Psoas muscle (tissue), 7 donors: ENCODE measurements at regions not wholly inside any gene's neighbourhood (a gene's known extent, or its start where the extent isn't known, plus 50 kb on each side); places are given as distances from the start of the nearest gene placed in this dataset.
A peak's percentile ranks its signal among the peaks of the same experiment; 100 is the strongest.

Source experiments
- ATAC-seq, 4 donors: fragments of 200-7000 bp; cut with Tn5 transposase; one replicate each; pipeline ENCODE4 v1.9.1; 2020; ENCODE audit warnings: moderate library complexity in 3 of 4, mild to moderate bottlenecking in 2 of 4
- DNase-seq, 2 donors: peaks; one replicate each; pipeline ENCODE4 v3.0.0-alpha.2; 2020
- H3K27ac ChIP-seq: fragments of 200-600 bp; one replicate; pipeline ENCODE4 v1.8.0; 2022
- H3K27me3 ChIP-seq, 3 donors: fragments of 200-600 bp in 1 of 3; one replicate each; pipeline versions ENCODE4 v1.6.1 to v1.8.0; 2013 to 2022; ENCODE audit warnings: low read length in 2 of 3, mild to moderate bottlenecking in 2 of 3, moderate library complexity in 1 of 3; ENCODE audit not compliant: insufficient read depth in 3 of 3
- H3K36me3 ChIP-seq, 2 donors: fragments of 200-600 bp in 1 of 2; one replicate each; pipeline versions ENCODE4 v1.6.1 to v1.8.0; 2013 to 2022; ENCODE audit warnings: low read depth in 1 of 2, mild to moderate bottlenecking in 1 of 2, moderate library complexity in 1 of 2; ENCODE audit not compliant: insufficient read depth in 1 of 2
- H3K4me1 ChIP-seq: fragments of 200-600 bp; one replicate; pipeline ENCODE4 v1.8.0; 2022
- H3K4me3 ChIP-seq: fragments of 200-600 bp; one replicate; pipeline ENCODE4 v1.8.0; 2022; ENCODE audit warnings: mild to moderate bottlenecking
- H3K9me3 ChIP-seq: fragments of 200-600 bp; one replicate; pipeline ENCODE4 v1.8.0; 2022
- WGBS, 3 donors: extraction: QIAGEN DNeasy Blood & Tissue Kit; methylation state at CpG; one replicate each; pipeline versions ENCODE4 v1.1.6 to v1.1.7; 2013; 5-methylcytosine and 5-hydroxymethylcytosine counted together
- intact Hi-C, 2 donors: fragments of 100-400 bp; cut with DNase I; formaldehyde crosslinking; loops; one replicate each; pipeline versions ENCODE4 v1.11.0 to v1.14.2; 2022
- TF ChIP-seq, protein P1 (sequence below): fragments of 200-600 bp; IDR thresholded peaks from one replicate; pipeline ENCODE4 v1.8.0; 2022; ENCODE audit warnings: antibody characterized with exemption
- donor health status: healthy with polysubstance abuse.
- donor health status: DM: no; HTN: no; CAD: no; lungs with moderate emphysema.
- donor health status: Bipolar disorder and iron deficiency.
- donor health status: healthy.
- donor health status: DM: yes; HTN: yes; CAD: no.
- donor health status: DM: no; HTN: no; CAD: no.
- donor health status: DM: yes; HTN: yes; CAD: no.

DNA sequence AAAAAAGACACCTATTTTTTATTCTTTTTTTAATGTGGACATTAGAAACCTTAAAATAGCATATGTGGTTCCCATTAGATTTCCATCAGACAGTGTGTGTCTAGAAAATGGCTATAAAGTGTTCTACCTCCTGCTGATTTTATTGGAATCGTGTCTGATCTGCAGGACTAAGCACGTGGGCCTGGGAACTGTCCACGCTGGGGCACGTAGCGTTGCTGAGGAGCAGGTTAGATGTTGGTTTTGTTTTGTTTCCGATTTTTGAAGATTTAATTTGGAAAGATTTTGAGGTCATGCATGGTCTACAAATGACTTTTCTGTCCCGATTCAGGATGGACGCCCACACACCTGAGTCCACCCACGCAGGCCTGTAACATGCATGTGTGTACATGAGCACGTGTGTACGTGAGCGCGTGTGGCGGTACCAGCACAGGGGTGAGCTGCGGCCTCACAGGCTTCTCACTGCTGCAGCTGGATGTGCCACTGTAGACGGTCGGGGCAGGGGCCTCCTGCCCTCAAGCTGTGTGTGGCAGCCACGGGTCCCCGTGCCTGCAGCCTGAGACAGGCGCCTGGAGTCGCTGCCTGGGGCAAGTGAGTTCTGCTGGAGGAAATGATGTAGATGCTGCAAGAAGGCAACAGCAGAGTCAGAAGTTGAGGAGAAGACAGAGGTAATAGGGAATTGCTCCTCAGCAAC lies 99.7 kb upstream of the CTDP1 start:
- Histone ChIP-seq H3K36me3 (no peaks in the 10 kb centered on the region), H3K27ac (no peak overlapping the region), H3K4me1 (peaks cover 13% of the 10 kb centered on the region), H3K27me3 (no peaks in the 10 kb centered on the region), H3K4me3 (no peak overlapping the region), H3K9me3 (no peaks in the 10 kb centered on the region)
- intact Hi-C loops, result no loop called here
- DNase-seq, result peak in 1 of 2 donors; percentile 42
- no peak for ATAC-seq
- TF ChIP-seq, protein P1, sequence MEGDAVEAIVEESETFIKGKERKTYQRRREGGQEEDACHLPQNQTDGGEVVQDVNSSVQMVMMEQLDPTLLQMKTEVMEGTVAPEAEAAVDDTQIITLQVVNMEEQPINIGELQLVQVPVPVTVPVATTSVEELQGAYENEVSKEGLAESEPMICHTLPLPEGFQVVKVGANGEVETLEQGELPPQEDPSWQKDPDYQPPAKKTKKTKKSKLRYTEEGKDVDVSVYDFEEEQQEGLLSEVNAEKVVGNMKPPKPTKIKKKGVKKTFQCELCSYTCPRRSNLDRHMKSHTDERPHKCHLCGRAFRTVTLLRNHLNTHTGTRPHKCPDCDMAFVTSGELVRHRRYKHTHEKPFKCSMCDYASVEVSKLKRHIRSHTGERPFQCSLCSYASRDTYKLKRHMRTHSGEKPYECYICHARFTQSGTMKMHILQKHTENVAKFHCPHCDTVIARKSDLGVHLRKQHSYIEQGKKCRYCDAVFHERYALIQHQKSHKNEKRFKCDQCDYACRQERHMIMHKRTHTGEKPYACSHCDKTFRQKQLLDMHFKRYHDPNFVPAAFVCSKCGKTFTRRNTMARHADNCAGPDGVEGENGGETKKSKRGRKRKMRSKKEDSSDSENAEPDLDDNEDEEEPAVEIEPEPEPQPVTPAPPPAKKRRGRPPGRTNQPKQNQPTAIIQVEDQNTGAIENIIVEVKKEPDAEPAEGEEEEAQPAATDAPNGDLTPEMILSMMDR, result no peak
- WGBS, 3 donors, result 93 to 95% (median 94%) methylated on average over 21 of the region's 21 CpGs

DNA sequence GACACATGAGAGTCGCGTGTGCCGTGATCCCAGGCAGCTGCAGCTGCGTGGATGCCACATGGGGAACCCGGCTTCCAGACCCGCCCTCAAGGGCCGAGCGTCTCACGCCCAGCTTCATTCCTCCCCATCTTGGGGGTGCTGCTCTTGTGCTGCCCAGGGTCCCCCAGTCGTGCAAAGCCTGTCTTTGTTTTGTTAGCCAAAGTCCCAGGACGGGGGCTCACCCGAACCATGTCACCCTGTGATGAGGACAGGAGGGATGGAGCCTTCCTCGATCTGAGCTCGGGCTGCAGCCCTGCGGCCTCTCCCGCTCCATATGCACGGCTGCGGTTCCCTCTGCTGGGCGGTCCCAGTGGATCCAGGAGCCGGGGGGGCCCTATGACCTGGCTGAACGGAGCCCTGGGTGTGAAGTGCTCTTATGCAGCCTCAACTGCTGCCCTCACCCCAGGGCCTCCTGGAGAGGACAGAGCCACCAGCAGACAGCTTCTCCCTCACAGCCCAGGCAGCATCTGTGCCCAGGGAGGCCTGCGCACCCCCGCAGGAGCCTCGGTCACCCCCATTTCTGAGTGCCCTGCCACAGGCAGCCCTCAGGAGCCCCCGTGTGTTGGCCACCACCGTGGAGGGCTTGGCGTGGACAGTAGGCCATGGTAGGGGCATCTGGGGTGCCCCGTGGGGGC lies 99.0 kb upstream of the CTDP1 start:
- Histone ChIP-seq H3K27me3 (no peaks in the 10 kb centered on the region), H3K4me1 (peaks cover 13% of the 10 kb centered on the region), H3K36me3 (no peaks in the 10 kb centered on the region), H3K4me3 (no peak overlapping the region), H3K27ac (no peak overlapping the region), H3K9me3 (no peaks in the 10 kb centered on the region)
- ATAC-seq, result no peak
- WGBS, 3 donors, result 86 to 92% (median 91%) methylated on average over 28 of the region's 28 CpGs
- no peak for DNase-seq
- TF ChIP-seq, protein P1, result no peak
- intact Hi-C loops, result no loop called here

DNA sequence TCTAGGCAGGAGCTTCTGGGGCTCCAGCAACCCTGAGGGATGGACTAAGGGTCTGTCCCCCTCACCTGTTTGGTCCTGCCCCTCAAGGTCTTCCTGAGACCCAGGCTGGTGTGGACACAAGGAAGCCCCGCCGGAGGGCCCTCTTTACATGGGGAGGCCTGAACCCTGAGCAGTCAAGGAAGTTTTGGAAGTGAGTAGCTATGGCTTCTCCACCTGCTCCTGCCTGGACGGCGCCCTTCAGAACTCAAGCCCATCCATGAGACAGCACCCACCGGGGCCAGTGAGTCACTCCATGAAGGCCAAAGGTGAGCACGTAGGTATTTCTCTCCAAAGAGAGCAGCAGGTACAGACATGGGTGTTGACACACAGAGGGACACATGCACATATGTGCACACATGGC lies 98.2 kb upstream of the CTDP1 start:
- DNase-seq (peak in 1 of 2 donors; percentile 29), ATAC-seq (no peak)
- Histone ChIP-seq H3K4me1 (peaks cover 7% of the 10 kb centered on the region), H3K36me3 (no peaks in the 10 kb centered on the region), H3K9me3 (no peaks in the 10 kb centered on the region), H3K4me3 (no peak overlapping the region), H3K27ac (no peak overlapping the region), H3K27me3 (no peaks in the 10 kb centered on the region)
- intact Hi-C loops, result no loop called here
- WGBS, 3 donors, result 96 to 98% (median 96%) methylated on average over 6 of the region's 6 CpGs
- TF ChIP-seq, protein P1, result no peak

DNA sequence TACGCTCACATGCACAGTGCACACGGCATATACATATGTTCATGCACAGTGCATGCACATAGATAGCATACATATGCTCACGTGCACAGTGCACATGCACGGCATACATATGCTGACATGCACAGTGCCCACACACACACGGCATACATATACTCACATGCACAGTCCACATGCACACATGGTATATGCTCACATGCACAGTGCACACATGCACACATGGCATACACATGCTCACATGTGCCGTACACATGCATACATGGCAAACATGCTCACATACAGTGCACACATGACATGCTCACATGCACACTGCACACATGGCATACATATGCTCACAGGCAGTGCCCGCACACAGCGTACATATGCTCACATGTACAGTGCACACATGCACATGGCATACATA lies 97.7 kb upstream of the CTDP1 start:
- DNase-seq (peak in 1 of 2 donors; percentile 20), ATAC-seq (no peak)
- intact Hi-C loops, result no loop called here
- H3K27ac ChIP-seq, result no peak overlapping the region
- H3K9me3 ChIP-seq, result no peaks in the 10 kb centered on the region
- WGBS, 3 donors, result 96 to 99% (median 98%) methylated on average over 8 of the region's 8 CpGs
- H3K36me3 ChIP-seq, result no peaks in the 10 kb centered on the region
- no peak overlapping the region for H3K4me3 ChIP-seq
- peaks cover 2% of the 10 kb centered on the region for H3K4me1 ChIP-seq
- H3K27me3 ChIP-seq, result peaks cover 0 to 1% (median 0%) of the 10 kb centered on the region in 3 donors
- TF ChIP-seq, protein P1, result no peak
